Loucy (cell line): ENCODE measurements at regions not wholly inside any gene's neighbourhood (a gene's known extent, or its start where the extent isn't known, plus 50 kb on each side); places are given as distances from the start of the nearest gene placed in this dataset.
A peak's percentile ranks its signal among the peaks of the same experiment; 100 is the strongest.
"Not testable (repeated sequence)": the region's sequence is repeated elsewhere in the genome, so short reads cannot be mapped to it uniquely, and the experiment has no call there.

Experiments
- H2AFZ ChIP-seq: fragments of 200-600 bp; sonication (generic); 2 replicates; pipeline ENCODE4 v1.6.0; 2016; ENCODE audit warnings: antibody characterized with exemption, mild to moderate bottlenecking, low read length, moderate library complexity
- H3F3A ChIP-seq: fragments of 200-600 bp; 2 replicates; pipeline ENCODE4 v1.6.0; 2016; ENCODE audit warnings: antibody characterized with exemption, low read depth, mild to moderate bottlenecking
- H3K27me3 ChIP-seq: fragments of 200-600 bp; sonication (generic); 2 replicates; pipeline ENCODE4 v1.6.1; 2014; ENCODE audit warnings: low read length, mild to moderate bottlenecking; ENCODE audit not compliant: insufficient read depth, poor library complexity, severe bottlenecking
- H3K36me3 ChIP-seq: fragments of 200-600 bp; sonication (generic); 2 replicates; pipeline ENCODE4 v1.6.1; 2016; ENCODE audit warnings: low read length; ENCODE audit not compliant: insufficient read depth
- H3K4me1 ChIP-seq: fragments of 200-600 bp; sonication (generic); 2 replicates; pipeline ENCODE4 v1.5.1; 2014; ENCODE audit warnings: low read length, mild to moderate bottlenecking; ENCODE audit not compliant: insufficient read depth, poor library complexity, severe bottlenecking
- H3K4me2 ChIP-seq: fragments of 200-600 bp; sonication (generic); 2 replicates; pipeline ENCODE4 v1.6.0; 2014; ENCODE audit warnings: antibody characterized with exemption, low read length, low read depth, mild to moderate bottlenecking; ENCODE audit not compliant: poor library complexity, severe bottlenecking
- H3K4me3 ChIP-seq: fragments of 200-600 bp; sonication (generic); 2 replicates; pipeline ENCODE4 v1.5.1; 2014; ENCODE audit warnings: low read length, mild to moderate bottlenecking, mixed read lengths; ENCODE audit not compliant: poor library complexity, severe bottlenecking
- H3K79me2 ChIP-seq: fragments of 200-600 bp; sonication (generic); 2 replicates; pipeline ENCODE4 v1.6.1; 2014; ENCODE audit warnings: low read length; ENCODE audit not compliant: insufficient read depth
- H3K9ac ChIP-seq: fragments of 200-600 bp; sonication (generic); 2 replicates; pipeline ENCODE4 v1.6.0; 2014; ENCODE audit warnings: mild to moderate bottlenecking, low read depth, low read length, moderate library complexity; ENCODE audit not compliant: poor library complexity, severe bottlenecking
- H3K9me2 ChIP-seq: fragments of 200-600 bp; sonication (generic); replicated peaks from 2 replicates; pipeline ENCODE4 v1.6.1; 2016; ENCODE audit warnings: low read depth, low read length, mixed read lengths
- H3K9me3 ChIP-seq: fragments of 200-600 bp; sonication (generic); 2 replicates; pipeline ENCODE4 v1.6.1; 2014; ENCODE audit warnings: mild to moderate bottlenecking, antibody characterized with exemption, low read length, low read depth; ENCODE audit not compliant: insufficient read depth
- H4K20me1 ChIP-seq: fragments of 200-600 bp; sonication (generic); 2 replicates; pipeline ENCODE4 v1.6.0; 2014; ENCODE audit warnings: antibody characterized with exemption, low read length, mild to moderate bottlenecking; ENCODE audit not compliant: insufficient read depth, poor library complexity, severe bottlenecking
- CTCF ChIP-seq: fragments of 200-600 bp; sonication (generic); conservative IDR thresholded peaks from 2 replicates; pipeline ENCODE4 v1.5.1; 2014; ENCODE audit warnings: mild to moderate bottlenecking, antibody characterized with exemption, low read length

GRCh38 chr11:67847896-67848875 is 155.7 kb downstream of the UNC93B1 start:
- H2AFZ ChIP-seq, H3K36me3 ChIP-seq, H3K4me3 ChIP-seq, H4K20me1 ChIP-seq, H3K9ac ChIP-seq, H3K4me2 ChIP-seq, H3K9me2 ChIP-seq, H3F3A ChIP-seq, H3K4me1 ChIP-seq, H3K27me3 ChIP-seq, H3K79me2 ChIP-seq, H3K9me3 ChIP-seq: not testable (repeated sequence)
- TF ChIP-seq CTCF, result peak; percentile 43

DNA sequence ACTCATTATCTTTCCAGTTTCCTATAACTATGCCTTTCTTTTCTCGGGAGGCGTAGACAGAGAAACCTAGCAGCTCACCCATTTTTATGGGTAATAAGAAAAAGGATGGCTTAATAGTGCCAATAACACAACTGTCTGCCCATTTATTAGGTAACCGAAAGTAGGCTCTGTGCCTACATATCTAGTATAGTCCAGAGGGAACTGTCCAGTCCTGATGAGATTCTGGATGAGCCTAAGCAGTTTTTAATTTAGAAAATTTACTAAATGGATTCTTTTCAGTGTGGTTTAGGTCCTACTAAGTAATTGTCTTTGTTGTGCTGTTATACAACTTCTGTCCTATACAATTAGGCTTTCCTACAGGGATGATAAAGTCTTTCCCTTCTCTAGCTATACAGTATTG is 157.6 kb downstream of the UNC93B1 start:
- not testable (repeated sequence) for H3F3A ChIP-seq, H3K79me2 ChIP-seq, H3K4me3 ChIP-seq, H3K36me3 ChIP-seq, H3K9ac ChIP-seq, H2AFZ ChIP-seq, H3K9me3 ChIP-seq, H3K4me2 ChIP-seq, H3K27me3 ChIP-seq, H4K20me1 ChIP-seq, H3K4me1 ChIP-seq, H3K9me2 ChIP-seq

GRCh38 chr11:67845296-67845695 is 158.6 kb downstream of the UNC93B1 start:
- H3K9me3 ChIP-seq, H3K36me3 ChIP-seq, H3F3A ChIP-seq, H3K4me2 ChIP-seq, H2AFZ ChIP-seq, H3K9me2 ChIP-seq, H3K9ac ChIP-seq, H4K20me1 ChIP-seq, H3K79me2 ChIP-seq, H3K27me3 ChIP-seq, H3K4me3 ChIP-seq, H3K4me1 ChIP-seq: not testable (repeated sequence)
- TF ChIP-seq CTCF, result peak; percentile 10; the same call in 1 of the 2 replicates

DNA sequence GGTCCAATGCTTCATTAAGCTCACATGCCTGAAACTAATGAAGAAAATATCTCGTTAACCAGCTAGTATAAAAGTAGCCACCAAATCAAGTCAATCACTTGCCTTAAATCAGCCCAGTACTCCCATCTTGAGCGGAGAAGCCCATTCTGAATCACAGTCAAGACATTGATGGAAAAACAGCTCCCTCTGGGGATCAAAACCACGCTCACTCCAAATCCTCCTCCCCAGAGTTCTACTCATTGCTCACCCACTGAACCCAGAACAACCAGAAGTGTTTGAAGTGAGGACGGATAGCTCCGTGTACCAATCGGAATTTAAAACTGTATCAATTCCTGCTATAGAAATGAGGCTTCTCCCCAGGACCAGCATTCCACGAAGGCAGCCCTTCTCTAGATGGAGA is 163.3 kb downstream of the UNC93B1 start:
- H3F3A ChIP-seq, H4K20me1 ChIP-seq, H3K4me3 ChIP-seq, H3K27me3 ChIP-seq, H2AFZ ChIP-seq, H3K4me2 ChIP-seq, H3K9me2 ChIP-seq, H3K4me1 ChIP-seq, H3K79me2 ChIP-seq, H3K36me3 ChIP-seq, H3K9ac ChIP-seq, H3K9me3 ChIP-seq: not testable (repeated sequence)

- H2AFZ ChIP-seq, H3K4me3 ChIP-seq, H3K9me2 ChIP-seq, H3K9me3 ChIP-seq, H4K20me1 ChIP-seq, H3K79me2 ChIP-seq, H3K9ac ChIP-seq, H3K4me1 ChIP-seq, H3K27me3 ChIP-seq, H3K36me3 ChIP-seq, H3K4me2 ChIP-seq, H3F3A ChIP-seq: not testable (repeated sequence)
Measured at GRCh38 chr11:67830152-67830551, 155.7 kb upstream of the ALDH3B2 start.

DNA sequence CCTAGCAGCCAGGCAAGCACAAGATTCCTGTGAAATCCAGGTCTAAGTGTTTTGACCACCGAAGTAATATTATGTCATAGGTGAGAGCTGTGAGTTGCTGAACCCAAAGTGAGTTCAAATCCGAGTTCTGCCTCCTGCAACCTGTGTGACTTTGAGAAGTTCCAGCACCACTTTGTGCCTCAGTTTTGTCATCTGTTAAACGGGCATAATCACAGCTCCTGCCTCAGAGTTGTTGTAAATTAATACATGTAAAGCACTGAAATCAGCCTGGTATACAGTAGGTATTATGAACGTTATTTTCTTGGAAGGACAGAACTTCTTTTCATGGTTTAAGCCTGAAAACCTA is 152.5 kb upstream of the ALDH3B2 start:
- H3K4me3 ChIP-seq, H3K36me3 ChIP-seq, H3K27me3 ChIP-seq, H3K4me2 ChIP-seq, H3K4me1 ChIP-seq, H4K20me1 ChIP-seq, H3K79me2 ChIP-seq, H3K9me2 ChIP-seq, H3F3A ChIP-seq, H3K9ac ChIP-seq, H3K9me3 ChIP-seq, H2AFZ ChIP-seq: not testable (repeated sequence)
